Endothelial cell of umbilical vein (primary cell): ENCODE measurements at regions not wholly inside any gene's neighbourhood (a gene's known extent, or its start where the extent isn't known, plus 50 kb on each side); places are given as distances from the start of the nearest gene placed in this dataset.

ENCODE experiments used
- BruUV-seq: library from RNA; stranded (reverse); fragments of 400-500 nt; replicated peaks from 2 replicates; lab custom pipeline; 2021; lab: Mats Ljungman, UMichigan
- CTCF ChIA-PET: fragments of 300-600, 350-600 bp; sonication (Branson Sonifier 250); formaldehyde crosslinking; loops from one replicate; lab custom pipeline; 2021; ENCODE audit warnings: antibody characterized with exemption, inconsistent platforms; lab: Charles Lee
- POLR2A ChIA-PET: fragments of 300-600, 350-600 bp; sonication (Branson Sonifier 250); formaldehyde crosslinking; loops from one replicate; lab custom pipeline; 2021; ENCODE audit warnings: antibody characterized with exemption, inconsistent platforms; lab: Charles Lee
- DNase-seq: peaks from one replicate; pipeline ENCODE4 v3.0.0-alpha.2; 2011; ENCODE audit warnings: low read depth, low spot score
- FAIRE-seq: peaks from 2 replicates; lab custom pipeline; 2011; peaks lifted over from hg19 to GRCh38; lab: Jason Lieb, UNC
- H2AFZ ChIP-seq: 2 replicates; pipeline ENCODE4 v1.6.0; 2012; ENCODE audit warnings: low read depth, low read length, control low read depth, inconsistent platforms
- H3K27ac ChIP-seq: 2 replicates; pipeline ENCODE4 v1.5.1; 2011; ENCODE audit warnings: low read depth, mild to moderate bottlenecking, control low read depth, low read length, moderate library complexity; ENCODE audit not compliant: insufficient read depth
- H3K27me3 ChIP-seq, 2 experiments: 2 replicates each; pipeline versions ENCODE4 v1.6.0 to v1.6.1; 2011; ENCODE audit warnings: low read length in 2 of 2, mixed read lengths in 1 of 2; ENCODE audit not compliant: control insufficient read depth in 2 of 2, insufficient read depth in 2 of 2
- H3K36me3 ChIP-seq, 2 experiments: 2 replicates in 1 of 2; 3 replicates in 1 of 2; pipeline ENCODE4 v1.5.1; 2011; ENCODE audit warnings: low read length in 2 of 2, mild to moderate bottlenecking in 1 of 2, moderate library complexity in 1 of 2; ENCODE audit not compliant: control insufficient read depth in 2 of 2, insufficient read depth in 2 of 2; ENCODE audit errors: extremely low read depth in 1 of 2
- H3K4me1 ChIP-seq: 3 replicates; pipeline ENCODE4 v1.5.1; 2011; ENCODE audit warnings: mild to moderate bottlenecking, low read length; ENCODE audit not compliant: control insufficient read depth, insufficient read depth; ENCODE audit errors: extremely low read depth
- H3K4me2 ChIP-seq: 2 replicates; pipeline ENCODE4 v1.6.1; 2011; ENCODE audit warnings: low read length, control low read depth, mixed read lengths; ENCODE audit not compliant: insufficient read depth
- H3K4me3 ChIP-seq, 3 experiments: fragments of 200-600 bp in 1 of 3; sonication (generic), shearing (Covaris generic) in 1 of 3; replicated peaks in 1 of 3; 2 replicates each; pipeline ENCODE4 v1.5.1; 2011 to 2016; ENCODE audit warnings: control low read depth in 3 of 3, low read length in 3 of 3, mild to moderate bottlenecking in 2 of 3, inconsistent platforms in 1 of 3, low read depth in 1 of 3, moderate library complexity in 1 of 3; ENCODE audit not compliant: insufficient read depth in 1 of 3
- H3K79me2 ChIP-seq: 2 replicates; pipeline ENCODE4 v1.6.0; 2012; ENCODE audit warnings: low read length, inconsistent platforms; ENCODE audit not compliant: control insufficient read depth, insufficient read depth
- H3K9ac ChIP-seq: replicated peaks from 2 replicates; pipeline ENCODE3; 2011; ENCODE audit warnings: low read length, control low read depth; ENCODE audit not compliant: insufficient read depth; ENCODE audit errors: extremely low read depth
- H3K9me1 ChIP-seq: replicated peaks from 3 replicates; pipeline ENCODE4 v1.6.0; 2011; ENCODE audit warnings: mild to moderate bottlenecking, low read length; ENCODE audit not compliant: control insufficient read depth, insufficient read depth; ENCODE audit errors: extremely low read depth
- H3K9me3 ChIP-seq: replicated peaks from 2 replicates; pipeline ENCODE4 v1.5.1; 2012; ENCODE audit warnings: low read length, inconsistent platforms; ENCODE audit not compliant: control insufficient read depth, insufficient read depth
- H4K20me1 ChIP-seq: replicated peaks from 2 replicates; pipeline ENCODE3; 2011; ENCODE audit warnings: mild to moderate bottlenecking, low read length; ENCODE audit not compliant: control insufficient read depth, insufficient read depth; ENCODE audit errors: extremely low read depth
- CTCF ChIP-seq, 2 donors: IDR thresholded peaks; 1 replicate in 1 of 2; 2 replicates in 1 of 2; pipeline ENCODE4 v1.5.1; 2011; ENCODE audit warnings: low read length in 2 of 2, mild to moderate bottlenecking in 2 of 2, moderate library complexity in 2 of 2, control low read depth in 1 of 2, inconsistent platforms in 1 of 2, low read depth in 1 of 2; ENCODE audit not compliant: insufficient read depth in 1 of 2; ENCODE audit errors: extremely low read depth in 1 of 2
- EZH2 ChIP-seq: IDR thresholded peaks from 2 replicates; pipeline ENCODE4 v1.6.1; 2012; ENCODE audit warnings: borderline replicate concordance, low read depth, mild to moderate bottlenecking, moderate library complexity, low read length, inconsistent platforms; ENCODE audit not compliant: severe bottlenecking
- FOS ChIP-seq: IDR thresholded peaks from 2 replicates; pipeline ENCODE4 v1.6.1; 2011; ENCODE audit warnings: mild to moderate bottlenecking, low read length, moderate library complexity, borderline replicate concordance; ENCODE audit not compliant: insufficient read depth
- GATA2 ChIP-seq: IDR thresholded peaks from 2 replicates; pipeline ENCODE4 v1.7.0; 2011; ENCODE audit warnings: low read depth, mild to moderate bottlenecking, moderate library complexity, mixed read lengths, low read length; ENCODE audit not compliant: insufficient read length, insufficient read depth
- JUN ChIP-seq: IDR thresholded peaks from 2 replicates; pipeline ENCODE4 v1.6.1; 2011; ENCODE audit warnings: borderline replicate concordance, low read depth; ENCODE audit not compliant: insufficient read length, insufficient read depth
- MAX ChIP-seq: IDR thresholded peaks from 2 replicates; pipeline ENCODE4 v1.6.1; 2011; ENCODE audit not compliant: insufficient read depth, insufficient read length
- MYC ChIP-seq: IDR thresholded peaks from one replicate; pipeline ENCODE4 v1.6.1; 2011; ENCODE audit warnings: mild to moderate bottlenecking, low read depth, low read length
- POLR2A ChIP-seq: IDR thresholded peaks from 2 replicates; pipeline ENCODE4 v1.6.1; 2012; ENCODE audit warnings: low read depth, mild to moderate bottlenecking, control low read depth, low read length
- POLR2AphosphoS5 ChIP-seq: IDR thresholded peaks from 2 replicates; pipeline ENCODE4 v1.6.1; 2012; ENCODE audit warnings: low read depth, mild to moderate bottlenecking, control low read depth, low read length, moderate library complexity; ENCODE audit not compliant: insufficient read depth
- dilution Hi-C: fragments of 300-500 bp; cut with MboI; formaldehyde crosslinking; loops from one replicate; pipeline ENCODE4 v1.15.0; 2019; ENCODE audit warnings: low sequenced_read_pairs; ENCODE audit not compliant: extremely low pct_ligation_motif_present
- intact Hi-C: fragments of 100-400 bp; cut with micrococcal nuclease; formaldehyde crosslinking; loops from one replicate; pipeline ENCODE4 v1.10.0; 2022

GRCh38 chr10:130729876-130730275, 581.6 kb downstream of the TCERG1L start:
- Histone ChIP-seq H3K27me3 (no peaks in the 10 kb centered on the region), H3K9me3 (no peaks in the 10 kb centered on the region), H3K79me2 (no peaks in the 10 kb centered on the region), H3K9ac (no peak overlapping the region), H3K4me2 (no peak overlapping the region), H3K9me1 (no peaks in the 10 kb centered on the region), H3K4me3 (no peak overlapping the region), H3K4me1 (no peaks in the 10 kb centered on the region), H3K36me3 (no peaks in the 10 kb centered on the region), H4K20me1 (no peaks in the 10 kb centered on the region), H2AFZ (no peak overlapping the region), H3K27ac (no peak overlapping the region)
- ChIA-PET POLR2A (no interaction called here), CTCF (no interaction called here)
- no peak for DNase-seq
- TF ChIP-seq MAX (no peak), CTCF (IDR thresholded peaks at IDR 0.05; ENCODE audit: extremely low read depth in 1 of 2, insufficient read depth in 1 of 2, low read depth in 1 of 2, low read length in 2 of 2) (no peak), EZH2 (no peak), GATA2 (no peak), FOS (no peak), POLR2AphosphoS5 (no peak), POLR2A (no peak), JUN (no peak), MYC (no peak)
- no TSS peak for BruUV-seq
- intact Hi-C loops = no loop called here
- FAIRE-seq = no peak
- dilution Hi-C loops = no loop called here
